SK-N-SH treated with all-trans-retinoic acid at 6 μM for 48 hours (cell line): ENCODE measurements at regions not wholly inside any gene's neighbourhood (a gene's known extent, or its start where the extent isn't known, plus 50 kb on each side); places are given as distances from the start of the nearest gene placed in this dataset.

ENCODE experiments used
- ARNTL ChIP-seq: fragments of 450-650 bp; formaldehyde crosslinking; IDR thresholded peaks from 2 replicates; pipeline ENCODE4 v1.5.0; 2020; ENCODE audit warnings: low read depth, mild to moderate bottlenecking, moderate library complexity, borderline replicate concordance
- BACH2 ChIP-seq: fragments of 250-450 bp; sonication (Bioruptor Pico); IDR thresholded peaks from 2 replicates; pipeline ENCODE4 v1.9.0; 2021; ENCODE audit warnings: mild to moderate bottlenecking, borderline replicate concordance
- CREB5 ChIP-seq: fragments of 250-450 bp; sonication (Bioruptor Pico); IDR thresholded peaks from 2 replicates; pipeline ENCODE4 v1.5.1; 2020; ENCODE audit warnings: low read depth, mild to moderate bottlenecking, moderate library complexity
- CSDC2 ChIP-seq: fragments of 250-450 bp; sonication (Bioruptor Pico); IDR thresholded peaks from 2 replicates; pipeline ENCODE4 v1.5.0; 2020; ENCODE audit warnings: mild to moderate bottlenecking, moderate library complexity
- CSRNP3 ChIP-seq: fragments of 250-450 bp; sonication (Bioruptor Pico); IDR thresholded peaks from 2 replicates; pipeline ENCODE4 v1.5.1; 2021; ENCODE audit warnings: mild to moderate bottlenecking, moderate library complexity
- OSR1 ChIP-seq: fragments of 250-450 bp; sonication (Bioruptor Pico); IDR thresholded peaks from 2 replicates; pipeline ENCODE4 v1.8.0; 2022; ENCODE audit warnings: moderate library complexity, mild to moderate bottlenecking, inconsistent platforms
- PATZ1 ChIP-seq: fragments of 250-450 bp; sonication (Bioruptor Pico); IDR thresholded peaks from 2 replicates; pipeline ENCODE4 v1.8.0; 2020; ENCODE audit warnings: mild to moderate bottlenecking, moderate library complexity, borderline replicate concordance
- PPARA ChIP-seq: fragments of 250-450 bp; sonication (Bioruptor Pico); IDR thresholded peaks from 2 replicates; pipeline ENCODE4 v1.5.0; 2020; ENCODE audit warnings: mild to moderate bottlenecking, borderline replicate concordance
- RARB ChIP-seq: fragments of 250-450 bp; sonication (Bioruptor Pico); IDR thresholded peaks from 2 replicates; pipeline ENCODE4 v1.8.0; 2021; ENCODE audit warnings: mild to moderate bottlenecking, moderate library complexity
- TOX ChIP-seq: fragments of 250-450 bp; sonication (Bioruptor Pico); IDR thresholded peaks from 2 replicates; pipeline ENCODE4 v1.8.0; 2021; ENCODE audit warnings: mild to moderate bottlenecking, moderate library complexity, borderline replicate concordance
- ZFP3 ChIP-seq: fragments of 250-450 bp; sonication (Bioruptor Pico); IDR thresholded peaks from 2 replicates; pipeline ENCODE4 v1.5.0; 2020; ENCODE audit warnings: mild to moderate bottlenecking, moderate library complexity
- ZNF565 ChIP-seq: fragments of 450-650 bp; formaldehyde crosslinking; conservative IDR thresholded peaks from 2 replicates; pipeline ENCODE4 v1.5.0; 2020; ENCODE audit warnings: low read depth, mild to moderate bottlenecking, moderate library complexity
- ZNF70 ChIP-seq: fragments of 450-650 bp; formaldehyde crosslinking; IDR thresholded peaks from 2 replicates; pipeline ENCODE4 v1.5.0; 2020; ENCODE audit warnings: mild to moderate bottlenecking, moderate library complexity

- TF ChIP-seq CREB5 (CRISPR knock-in tag) = no peak
- no peak for TF ChIP-seq ZNF565 (CRISPR knock-in tag)
- TF ChIP-seq OSR1 (CRISPR knock-in tag) = no peak
- no peak for TF ChIP-seq RARB (CRISPR knock-in tag)
- no peak for TF ChIP-seq CSRNP3 (CRISPR knock-in tag)
- TF ChIP-seq PPARA (CRISPR knock-in tag) = no peak
- no peak for TF ChIP-seq ARNTL (CRISPR knock-in tag)
- TF ChIP-seq CSDC2 = no peak
- no peak for TF ChIP-seq BACH2 (CRISPR knock-in tag)
- TF ChIP-seq PATZ1 (CRISPR knock-in tag) = no peak
- no peak for TF ChIP-seq ZFP3 (CRISPR knock-in tag)
- TF ChIP-seq ZNF70 (CRISPR knock-in tag) = no peak
- no peak for TF ChIP-seq TOX
Measured at GRCh38 chr19:27777726-27778125, 1435.2 kb downstream of the UQCRFS1 start.
